Vagina (tissue), 2 donors: ENCODE measurements at regions not wholly inside any gene's neighbourhood (a gene's known extent, or its start where the extent isn't known, plus 50 kb on each side); places are given as distances from the start of the nearest gene placed in this dataset.

Experiments used
- POLR2AphosphoS5 ChIP-seq, 2 donors: sonication (generic); formaldehyde crosslinking; IDR thresholded peaks; one replicate each; pipeline ENCODE4 v1.9.0; 2017; ENCODE audit warnings: antibody characterized with exemption in 2 of 2, mild to moderate bottlenecking in 2 of 2, low read depth in 1 of 2; ENCODE audit not compliant: insufficient read depth in 1 of 2
- TF ChIP-seq, protein P1 (sequence below), 3 experiments: fragments of 450-650 bp in 2 of 3; fragments of 200-600 bp in 1 of 3; sonication (generic) in 1 of 3; IDR thresholded peaks; one replicate each; pipeline ENCODE4 v1.5.1; 2017 to 2019; ENCODE audit warnings: antibody characterized with exemption in 3 of 3, mild to moderate bottlenecking in 2 of 3, moderate library complexity in 2 of 3

DNA sequence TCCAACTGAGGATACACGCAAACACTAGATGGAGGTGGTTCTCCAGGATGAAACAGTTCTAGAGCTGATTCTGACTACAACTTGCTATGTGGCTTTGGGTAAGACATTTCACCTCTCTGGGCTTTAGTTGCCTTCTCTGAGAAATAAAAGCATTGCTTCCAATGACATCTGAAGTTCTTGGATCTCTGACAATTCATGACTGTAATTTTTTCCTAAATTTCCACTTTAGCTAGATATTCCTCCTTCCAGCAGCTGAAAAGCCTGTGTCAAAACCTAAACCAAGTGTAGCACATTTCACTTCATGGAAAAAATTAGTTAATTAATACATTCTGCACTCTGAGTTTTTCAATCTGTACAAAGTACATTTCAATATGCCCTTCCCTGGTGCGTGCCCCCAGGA is 50.0 kb upstream of the ANK3 start:
- TF ChIP-seq, protein P1, sequence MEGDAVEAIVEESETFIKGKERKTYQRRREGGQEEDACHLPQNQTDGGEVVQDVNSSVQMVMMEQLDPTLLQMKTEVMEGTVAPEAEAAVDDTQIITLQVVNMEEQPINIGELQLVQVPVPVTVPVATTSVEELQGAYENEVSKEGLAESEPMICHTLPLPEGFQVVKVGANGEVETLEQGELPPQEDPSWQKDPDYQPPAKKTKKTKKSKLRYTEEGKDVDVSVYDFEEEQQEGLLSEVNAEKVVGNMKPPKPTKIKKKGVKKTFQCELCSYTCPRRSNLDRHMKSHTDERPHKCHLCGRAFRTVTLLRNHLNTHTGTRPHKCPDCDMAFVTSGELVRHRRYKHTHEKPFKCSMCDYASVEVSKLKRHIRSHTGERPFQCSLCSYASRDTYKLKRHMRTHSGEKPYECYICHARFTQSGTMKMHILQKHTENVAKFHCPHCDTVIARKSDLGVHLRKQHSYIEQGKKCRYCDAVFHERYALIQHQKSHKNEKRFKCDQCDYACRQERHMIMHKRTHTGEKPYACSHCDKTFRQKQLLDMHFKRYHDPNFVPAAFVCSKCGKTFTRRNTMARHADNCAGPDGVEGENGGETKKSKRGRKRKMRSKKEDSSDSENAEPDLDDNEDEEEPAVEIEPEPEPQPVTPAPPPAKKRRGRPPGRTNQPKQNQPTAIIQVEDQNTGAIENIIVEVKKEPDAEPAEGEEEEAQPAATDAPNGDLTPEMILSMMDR (IDR thresholded peaks at IDR 0.05), result no peak
- TF ChIP-seq POLR2AphosphoS5 (IDR thresholded peaks at IDR 0.05; ENCODE audit: insufficient read depth in 1 of 2, low read depth in 1 of 2), result no peak
